NCI-H524 (cell line): ENCODE measurements at regions not wholly inside any gene's neighbourhood (a gene's known extent, or its start where the extent isn't known, plus 50 kb on each side); places are given as distances from the start of the nearest gene placed in this dataset.
"Not testable (repeated sequence)": the region's sequence is repeated elsewhere in the genome, so short reads cannot be mapped to it uniquely, and the experiment has no call there.

Source experiments
- DNase-seq, 2 experiments: peaks; one replicate each; lab custom pipeline; 2025; lab: John Stamatoyannopoulos, UW

GRCh38 chr13:112223929-112224328 is 152.2 kb upstream of the SPACA7 start:
- not testable (repeated sequence) for DNase-seq

- no peak for DNase-seq
Observed at GRCh38 chr13:112225429-112226090, 150.6 kb upstream of the SPACA7 start.

GRCh38 chr13:112226320-112227002 is 149.7 kb upstream of the SPACA7 start:
- DNase-seq: no peak

GRCh38 chr13:112227031-112227430 is 149.1 kb upstream of the SPACA7 start:
- no peak for DNase-seq

GRCh38 chr13:112229445-112229844 is 146.7 kb upstream of the SPACA7 start:
- no peak for DNase-seq

GRCh38 chr13:112229992-112230872 is 145.9 kb upstream of the SPACA7 start:
- no peak for DNase-seq

- no peak for DNase-seq
Observed at GRCh38 chr13:112231451-112232083, 144.6 kb upstream of the SPACA7 start.

DNA sequence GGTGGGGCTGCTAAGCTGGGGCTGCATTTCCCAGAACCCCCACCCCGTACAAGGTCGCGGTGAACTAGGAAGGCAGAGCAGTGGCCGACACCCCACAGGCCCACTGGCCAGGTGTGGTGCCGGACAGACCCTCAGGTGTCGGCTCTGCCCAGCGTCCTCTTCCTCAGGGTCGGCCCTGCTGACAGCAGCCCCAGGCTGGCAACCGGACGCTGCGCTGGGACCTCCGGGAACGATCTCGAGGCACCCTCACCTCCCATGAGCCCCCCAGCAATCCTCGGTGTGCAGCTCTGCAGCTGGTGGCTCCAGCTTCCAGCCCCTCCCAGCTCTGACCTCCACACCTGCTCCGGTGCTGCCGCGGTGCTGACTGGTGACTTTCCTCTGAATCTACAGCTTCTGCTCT is 142.9 kb upstream of the SPACA7 start:
- DNase-seq: no peak

DNA sequence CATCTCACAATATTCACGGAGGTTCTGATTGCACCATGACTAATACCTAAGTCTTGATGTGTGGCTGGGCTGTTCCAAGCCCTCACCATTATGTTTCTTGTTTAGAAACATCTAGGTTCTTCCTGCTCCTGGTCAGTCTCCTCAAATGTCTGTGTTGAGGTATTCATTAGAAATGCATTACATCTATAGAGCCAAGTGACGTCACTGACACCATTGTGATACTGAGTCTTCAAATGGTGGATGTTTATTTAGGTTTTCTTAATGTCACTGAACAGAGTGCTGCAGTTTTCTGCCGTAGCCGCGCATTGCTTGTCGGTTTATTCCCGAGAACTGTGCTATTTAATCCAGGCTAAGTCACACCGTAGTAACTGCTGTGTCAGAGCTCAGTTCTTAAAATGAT is 142.4 kb upstream of the SPACA7 start:
- no peak for DNase-seq

DNA sequence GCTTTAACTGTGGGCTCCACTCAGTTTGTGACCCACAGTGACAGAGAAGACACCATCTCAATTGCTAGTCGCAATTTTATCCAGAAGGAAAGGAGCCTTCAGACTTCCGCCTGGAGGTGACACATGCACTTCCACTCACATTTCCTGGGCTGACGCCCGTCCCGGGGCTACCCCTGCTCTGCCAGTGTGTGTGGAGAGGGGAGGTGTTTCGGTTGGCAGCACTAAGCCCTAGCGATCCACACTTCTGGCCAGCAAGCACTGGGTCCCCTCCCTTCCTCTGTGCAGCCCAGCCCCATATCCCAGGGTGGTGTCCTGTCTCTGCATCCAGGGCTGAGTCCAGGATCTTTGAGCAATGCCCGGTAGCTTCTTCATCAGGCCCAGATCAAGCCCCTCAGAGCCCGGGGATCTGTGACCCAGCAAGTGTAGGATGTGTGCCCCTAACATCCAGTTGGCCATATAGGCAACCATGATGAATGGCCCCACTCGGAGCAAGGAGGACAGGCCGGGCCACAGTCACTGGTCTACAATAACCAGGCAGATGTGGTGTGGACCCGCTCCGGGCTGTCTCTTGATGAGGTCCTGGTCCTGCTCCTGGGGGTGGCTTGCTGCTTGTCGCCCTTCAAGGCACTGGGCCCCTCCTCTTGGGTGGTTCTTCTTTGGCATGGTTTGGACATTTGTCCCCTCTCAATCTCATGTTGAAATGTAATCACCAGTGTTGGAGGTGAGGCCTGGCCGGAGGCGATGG is 141.9 kb upstream of the SPACA7 start:
- DNase-seq: no peak

DNA sequence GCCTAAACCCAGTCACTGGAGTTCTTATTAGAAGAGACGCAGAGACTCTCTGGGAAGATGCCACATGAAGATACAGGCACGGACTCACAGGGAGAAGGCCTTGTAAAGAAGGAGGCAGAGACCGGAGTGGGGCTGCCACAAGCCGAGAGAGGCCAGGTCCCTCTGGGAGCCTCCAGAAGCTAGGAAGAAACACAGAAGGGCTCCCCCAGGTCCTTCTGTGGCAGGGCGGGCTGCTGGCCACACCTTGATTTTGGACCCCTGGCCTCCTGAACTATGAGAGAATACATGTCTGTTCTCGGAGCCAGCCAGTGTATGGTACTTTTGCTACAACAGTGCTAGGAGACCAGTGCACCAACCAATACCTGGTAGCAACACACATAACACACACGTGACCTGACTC is 140.1 kb upstream of the SPACA7 start:
- DNase-seq: no peak

DNA sequence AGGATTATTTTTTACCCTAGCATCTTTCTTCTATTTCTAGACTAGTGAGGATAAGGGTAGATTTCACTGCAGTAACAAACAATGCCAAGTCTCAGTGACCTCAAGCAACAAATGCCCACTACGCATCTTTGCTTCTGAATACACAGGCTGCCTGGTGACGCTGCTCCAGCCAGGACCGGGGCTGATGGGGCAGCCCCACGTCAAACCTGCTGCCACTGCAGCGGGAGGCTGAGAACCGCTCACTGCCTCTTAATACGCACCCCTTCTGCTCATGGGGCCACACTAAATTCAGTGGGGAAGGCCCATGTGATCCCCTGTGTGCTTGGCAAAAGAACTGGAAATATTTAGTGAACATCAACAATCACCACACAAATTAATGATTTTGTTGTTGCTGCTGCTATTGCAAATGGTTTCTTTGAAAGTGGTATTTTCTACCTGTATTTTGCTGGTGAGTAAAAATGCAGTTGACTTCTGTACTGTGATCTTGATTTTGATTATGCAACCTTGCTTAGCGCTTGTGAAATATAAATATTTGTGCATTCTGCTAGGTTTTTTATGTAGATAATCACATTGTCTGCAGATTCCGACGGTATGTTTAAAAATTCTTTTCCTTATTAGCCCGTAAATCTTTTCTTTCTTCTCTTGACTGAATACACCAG is 139.5 kb upstream of the SPACA7 start:
- no peak for DNase-seq

- no peak for DNase-seq
Observed at GRCh38 chr13:112238436-112238995, 137.6 kb upstream of the SPACA7 start.

DNA sequence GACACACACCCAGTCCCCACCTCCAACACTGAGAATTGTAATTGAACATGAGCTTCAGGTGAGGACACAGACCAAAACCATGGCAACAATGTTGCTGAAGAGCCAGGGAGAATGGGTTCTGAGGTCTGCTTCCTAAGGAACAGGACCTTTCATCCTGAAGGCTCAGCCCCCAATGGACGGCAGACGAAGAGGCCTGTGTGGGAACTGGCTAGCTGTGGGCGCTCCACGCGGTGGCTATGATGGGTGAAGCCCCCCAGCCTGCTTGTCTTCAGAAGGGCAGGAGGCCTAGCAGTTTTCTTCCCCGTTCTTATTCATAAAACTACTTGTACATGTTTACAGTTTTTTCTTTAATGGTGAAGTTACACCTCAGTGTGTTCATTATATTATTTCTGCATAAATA is 136.1 kb upstream of the SPACA7 start:
- DNase-seq: no peak

- no peak for DNase-seq
Observed at GRCh38 chr13:112241288-112241687, 134.9 kb upstream of the SPACA7 start.

DNA sequence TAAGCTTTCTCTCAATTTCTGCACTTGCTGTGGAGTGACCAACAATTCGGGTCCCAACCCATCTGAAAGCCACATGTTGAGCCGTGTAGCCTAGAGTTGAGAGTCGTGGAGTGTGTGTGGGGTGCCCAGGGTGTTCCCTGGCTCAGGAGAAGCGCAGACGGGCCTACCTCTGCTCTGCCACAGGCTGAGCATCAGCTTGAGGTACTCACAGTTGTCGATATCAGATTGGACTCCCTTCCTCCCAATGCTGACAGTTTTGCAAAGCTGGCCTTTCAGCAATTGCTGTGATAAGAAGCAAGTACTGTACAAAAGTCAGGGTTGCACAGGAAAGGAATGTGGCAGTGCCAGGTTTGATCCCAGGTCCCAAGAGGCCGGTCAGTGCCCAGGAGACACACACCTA is 133.4 kb upstream of the SPACA7 start:
- no peak for DNase-seq

GRCh38 chr13:112244061-112244460 is 132.1 kb upstream of the SPACA7 start:
- no peak for DNase-seq

DNA sequence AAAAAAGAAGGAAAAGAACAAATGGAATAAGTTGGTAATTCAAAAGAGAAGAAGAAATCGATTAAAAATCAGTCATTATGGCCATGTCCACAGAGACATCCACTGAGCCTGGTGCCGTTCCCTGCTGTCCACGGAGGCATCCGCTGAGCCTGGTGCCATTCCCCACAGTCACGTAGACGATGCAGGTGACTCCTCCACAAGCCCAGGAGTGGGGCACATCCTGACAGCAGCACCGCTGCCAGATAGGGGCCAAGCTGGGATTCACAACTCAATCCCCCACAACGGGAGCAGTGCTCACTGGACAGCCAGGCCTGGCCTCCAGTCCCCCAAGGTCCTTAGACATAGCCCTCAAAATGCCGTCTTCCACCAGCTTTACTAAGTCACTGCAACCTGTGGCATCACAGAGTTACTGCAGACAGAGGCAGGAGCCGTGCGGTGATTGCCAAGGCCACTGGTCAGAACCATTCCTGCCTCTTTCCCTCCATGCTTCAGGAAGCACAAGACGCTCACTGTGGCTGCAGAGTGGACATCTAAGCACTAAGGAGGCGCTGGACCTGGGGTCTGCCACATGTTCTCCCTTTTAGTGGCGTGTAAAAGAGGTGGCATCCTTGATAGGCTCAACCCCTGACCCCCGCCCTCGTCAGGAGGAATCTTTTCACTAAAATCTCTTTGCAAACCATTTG is 131.5 kb upstream of the SPACA7 start:
- DNase-seq: no peak

GRCh38 chr13:112245179-112245724 is 130.9 kb upstream of the SPACA7 start:
- DNase-seq: no peak

DNA sequence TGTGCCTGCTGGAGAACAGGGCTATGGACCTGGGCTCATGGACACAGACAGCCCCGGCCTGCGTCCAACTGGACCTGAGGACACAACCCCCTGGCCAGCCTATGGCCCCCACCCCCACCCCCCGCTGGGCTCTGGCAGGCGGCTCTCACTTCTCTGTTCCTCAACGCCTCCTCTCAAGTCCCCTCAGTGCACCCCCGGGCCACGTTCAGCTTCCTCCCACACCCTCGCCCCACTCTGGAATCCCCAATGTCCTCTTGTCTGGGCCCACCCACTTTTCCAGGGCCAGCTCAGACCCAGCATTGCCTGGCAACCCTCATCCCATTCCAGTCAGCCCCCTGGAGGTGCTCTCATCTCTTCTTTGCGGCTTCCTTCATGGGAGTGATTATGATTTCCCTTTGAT is 130.2 kb upstream of the SPACA7 start:
- no peak for DNase-seq
